HPDE6-E6E7 (cell line): ENCODE measurements at regions not wholly inside any gene's neighbourhood (a gene's known extent, or its start where the extent isn't known, plus 50 kb on each side); places are given as distances from the start of the nearest gene placed in this dataset.
"Not testable (repeated sequence)": the region's sequence is repeated elsewhere in the genome, so short reads cannot be mapped to it uniquely, and the experiment has no call there.

Experiments
- DNase-seq: peaks from one replicate; pipeline ENCODE4 v3.0.0; 2011; ENCODE audit warnings: missing footprints; ENCODE audit errors: extremely low spot score

DNA sequence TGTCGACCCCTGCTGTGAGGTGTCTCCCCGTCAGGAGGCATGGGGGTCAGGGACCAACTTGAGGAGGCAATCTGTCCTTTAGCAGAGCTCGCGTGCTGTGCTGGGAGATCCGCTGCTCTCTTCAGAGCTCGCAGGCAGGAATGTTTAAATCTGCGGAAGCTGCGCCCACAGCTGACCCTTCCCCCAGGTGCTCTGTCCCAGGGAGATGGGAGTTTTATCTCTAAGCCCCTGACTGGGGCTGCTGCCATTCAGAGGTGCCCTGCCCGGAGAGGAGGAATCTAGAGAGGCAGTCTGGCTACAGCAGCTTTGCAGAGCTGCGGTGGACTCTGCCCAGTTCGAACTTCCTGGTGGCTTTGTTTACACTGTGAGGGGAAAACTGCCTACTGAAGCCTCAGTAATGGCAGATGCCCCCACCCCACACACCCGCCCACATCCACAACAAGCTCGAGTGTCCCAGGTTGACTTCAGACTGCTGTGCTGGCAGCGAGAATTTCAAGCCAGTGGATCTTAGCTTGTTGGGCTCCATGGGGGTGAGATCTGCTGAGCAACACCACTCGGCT, 133.1 kb downstream of the CENPC start:
- not testable (repeated sequence) for DNase-seq

DNA sequence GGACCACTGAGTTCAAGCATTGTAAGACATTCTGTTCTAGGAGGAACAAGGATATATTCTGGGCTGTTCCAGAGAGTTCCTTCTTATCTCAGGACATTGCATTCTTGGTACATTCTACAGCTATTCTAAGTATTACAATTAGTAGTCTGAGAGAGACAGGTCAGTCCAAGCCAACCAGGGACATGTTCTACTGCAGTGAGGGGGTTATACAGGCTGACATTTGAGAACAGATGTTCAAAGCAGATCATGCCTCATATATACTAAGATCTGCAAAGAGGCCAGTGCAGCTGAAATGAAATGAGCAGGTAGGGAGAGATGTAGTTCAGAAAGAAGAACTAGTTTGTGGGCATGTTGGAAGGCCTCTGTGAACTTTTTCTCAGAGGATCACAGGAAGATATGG, 142.0 kb downstream of the CENPC start:
- no peak for DNase-seq

DNA sequence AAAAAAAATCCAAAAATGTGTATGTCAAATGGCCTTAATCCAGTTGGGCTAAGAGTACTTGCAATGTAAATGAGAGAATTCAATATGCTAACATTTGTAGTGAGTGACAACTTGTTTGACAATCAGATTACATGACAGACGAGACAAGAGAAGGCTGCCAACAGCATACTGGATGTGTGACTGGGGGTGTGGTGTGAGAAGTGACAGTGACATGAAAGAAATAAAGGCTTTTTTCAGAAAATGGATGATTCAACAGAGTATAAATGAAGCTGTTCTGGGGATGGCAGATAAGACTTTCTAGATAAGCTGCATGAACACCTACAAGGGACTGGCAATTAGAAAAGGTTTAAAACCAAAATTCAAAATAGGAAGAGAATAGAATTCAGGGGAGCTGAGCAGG, 143.4 kb downstream of the CENPC start:
- DNase-seq, result no peak

DNA sequence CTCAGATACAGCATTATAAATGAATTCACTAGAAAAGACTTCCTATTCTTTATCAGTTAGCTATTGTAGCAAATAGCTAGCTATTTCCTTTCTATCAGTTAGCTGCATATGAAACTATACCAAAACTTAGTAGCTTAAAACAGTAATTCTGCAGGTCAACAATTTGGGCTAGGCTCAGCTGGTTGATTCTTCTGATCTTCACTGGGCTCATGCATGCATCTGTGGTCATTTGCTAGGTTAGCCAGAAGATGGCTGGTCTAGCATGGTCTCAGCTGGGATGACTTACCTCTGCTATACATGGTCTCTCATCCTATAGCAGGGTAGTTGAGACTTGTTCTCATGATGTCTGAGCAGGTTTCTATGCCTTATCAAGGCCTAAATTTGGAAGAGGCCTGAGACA, 147.4 kb downstream of the CENPC start:
- DNase-seq, result no peak

DNA sequence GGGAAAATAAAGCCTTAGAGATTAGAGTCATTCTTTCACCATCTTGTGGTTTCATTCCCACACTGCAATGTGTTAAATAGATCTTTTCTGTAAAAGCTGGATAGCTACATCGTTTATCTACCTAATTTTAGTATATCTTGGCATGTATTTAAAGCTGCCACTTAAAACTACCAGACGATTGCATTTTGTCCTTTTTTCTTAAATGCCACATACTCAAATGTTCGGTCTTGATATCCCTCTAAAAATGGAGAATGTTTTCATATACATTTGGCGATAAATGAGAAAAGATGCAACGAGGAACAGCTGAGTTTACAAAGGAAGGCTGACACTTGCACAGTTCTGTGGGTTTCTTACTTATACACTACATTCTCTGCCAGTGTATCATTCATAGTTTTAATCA, 148.3 kb downstream of the CENPC start:
- no peak for DNase-seq

DNA sequence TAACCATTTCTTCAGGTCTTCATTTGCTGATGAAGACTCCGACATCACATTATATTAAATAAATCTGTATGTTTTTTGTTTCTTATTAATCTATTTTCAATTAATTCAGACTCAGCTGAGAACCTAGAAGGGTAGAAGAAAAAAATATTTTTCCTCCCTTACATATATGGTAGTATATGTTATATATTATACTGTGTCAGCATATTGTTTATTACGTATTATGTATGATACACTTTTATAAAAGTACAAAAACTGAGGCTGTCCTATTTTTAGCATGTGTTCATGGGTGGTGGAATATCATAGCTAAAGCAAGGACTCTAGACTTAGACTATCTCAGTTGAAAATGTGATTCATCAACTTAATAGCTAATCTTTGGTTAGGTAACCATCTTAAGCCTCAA, 149.3 kb downstream of the CENPC start:
- no peak for DNase-seq

DNA sequence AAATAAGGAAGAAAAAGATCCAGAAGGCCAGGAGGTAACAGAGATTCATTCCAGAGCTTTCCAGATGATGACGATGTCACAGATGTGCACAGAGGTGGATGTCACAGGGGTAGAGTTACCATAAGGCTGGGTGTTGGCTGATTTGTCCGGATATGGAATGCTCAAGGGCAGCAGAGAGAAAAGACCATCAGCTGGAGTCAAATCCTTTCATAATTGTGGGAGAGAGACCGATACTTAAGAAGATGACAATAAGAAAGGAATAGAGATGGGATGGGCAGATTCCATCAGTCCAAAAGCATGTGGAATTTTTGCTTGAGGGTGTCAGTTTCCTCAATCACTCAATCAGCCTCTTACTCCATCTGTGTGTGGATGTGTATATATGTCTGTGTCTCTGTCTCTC, 150.4 kb downstream of the CENPC start:
- DNase-seq, result no peak

DNA sequence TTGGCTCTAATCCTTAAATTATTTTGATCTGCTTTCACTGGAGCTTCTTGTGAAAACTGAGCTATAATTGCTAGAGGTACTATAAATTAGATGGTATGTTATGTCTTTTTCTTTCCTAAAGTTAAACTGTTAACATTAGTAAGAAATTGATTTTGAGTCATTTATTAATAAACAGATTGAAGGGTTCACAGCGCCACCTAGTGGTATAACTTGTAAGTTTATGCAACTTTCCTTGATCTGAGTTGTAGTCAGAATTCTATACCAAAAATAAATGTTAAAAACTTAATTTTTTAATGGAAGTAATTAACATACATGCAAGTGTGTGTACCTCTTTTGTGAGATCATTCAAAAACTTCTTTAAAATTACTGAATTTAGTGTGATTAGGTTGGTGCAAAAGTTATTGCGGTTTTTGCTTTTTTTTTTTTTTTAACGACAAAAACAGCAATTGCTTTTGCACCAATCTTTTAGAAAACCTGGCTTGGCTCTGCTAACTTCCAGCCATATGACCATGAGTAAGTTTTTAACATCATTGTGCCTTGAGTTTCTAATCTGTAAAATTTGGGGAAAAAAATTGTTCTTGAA, 151.5 kb downstream of the CENPC start:
- no peak for DNase-seq

DNA sequence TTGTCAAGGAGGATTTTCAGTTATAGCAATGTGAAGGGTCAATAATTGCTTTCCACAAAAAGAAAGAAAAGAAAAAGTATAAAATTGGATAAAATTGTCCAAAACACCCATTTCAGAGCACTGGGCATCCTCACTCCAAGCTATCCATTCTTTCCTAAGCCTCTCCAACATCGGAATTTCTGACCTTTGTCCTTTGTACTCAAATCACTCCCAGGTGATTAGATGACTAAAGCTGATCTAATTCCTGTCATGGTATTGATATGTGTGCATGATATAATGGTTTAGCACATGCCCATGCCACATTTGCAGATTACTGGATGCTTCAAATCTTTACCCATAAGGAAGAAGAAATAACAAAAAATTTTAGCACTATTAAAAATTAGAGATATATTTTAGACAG, 152.3 kb downstream of the CENPC start:
- no peak for DNase-seq

DNA sequence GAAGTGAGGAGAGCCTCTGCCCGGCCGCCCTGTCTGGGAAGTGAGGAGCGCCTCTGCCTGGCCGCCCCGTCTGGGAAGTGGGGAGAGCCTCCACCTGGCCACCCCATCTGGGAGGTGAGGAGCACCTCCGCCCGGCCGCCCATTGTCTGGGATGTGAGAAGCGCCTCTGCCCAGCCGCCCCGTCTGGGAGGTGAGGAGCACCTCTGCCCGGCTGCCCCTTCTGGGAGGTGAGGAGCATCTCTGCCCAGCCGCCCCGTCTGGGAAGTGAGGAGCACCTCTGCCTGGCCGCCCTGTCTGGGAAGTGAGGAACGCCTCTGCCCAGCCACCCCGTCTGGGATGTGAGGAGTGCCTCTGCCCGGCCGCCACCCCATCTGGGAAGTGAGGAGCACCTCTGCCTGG, 163.9 kb downstream of the CENPC start:
- DNase-seq, result not testable (repeated sequence)

DNA sequence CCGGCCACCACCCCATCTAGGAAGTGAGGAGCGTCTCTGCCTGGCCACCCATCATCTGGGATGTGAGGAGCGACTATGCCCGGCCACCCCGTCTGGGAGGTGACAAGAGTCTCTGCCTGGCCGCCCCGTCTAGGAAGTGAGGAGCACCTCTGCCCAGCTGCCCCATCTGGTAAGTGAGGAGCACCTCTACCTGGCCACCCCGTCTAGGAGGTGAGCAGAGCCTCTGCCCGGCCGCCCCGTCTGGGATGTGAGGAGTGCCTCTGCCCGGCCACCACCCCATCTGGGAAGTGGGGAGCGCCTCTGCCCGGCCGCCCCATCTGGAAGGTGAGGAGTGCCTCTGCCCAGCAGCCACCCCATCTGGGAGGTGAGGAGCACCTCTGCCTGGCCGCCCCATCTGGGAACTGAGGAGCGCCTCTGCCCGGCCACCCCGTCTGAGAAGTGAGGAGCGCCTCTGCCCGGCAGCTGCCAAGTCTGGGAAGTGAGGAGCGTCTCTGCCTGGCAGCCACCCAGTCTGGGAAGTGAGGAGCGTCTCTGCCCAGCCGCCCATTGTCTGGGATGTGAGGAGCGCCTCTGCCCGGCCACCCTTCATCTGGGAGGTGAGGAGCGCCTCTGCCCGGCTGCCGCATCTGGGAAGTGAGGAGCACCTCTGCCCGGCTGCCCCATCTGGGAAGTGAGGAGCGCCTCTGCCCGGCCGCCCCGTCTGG, 164.4 kb downstream of the CENPC start:
- not testable (repeated sequence) for DNase-seq

DNA sequence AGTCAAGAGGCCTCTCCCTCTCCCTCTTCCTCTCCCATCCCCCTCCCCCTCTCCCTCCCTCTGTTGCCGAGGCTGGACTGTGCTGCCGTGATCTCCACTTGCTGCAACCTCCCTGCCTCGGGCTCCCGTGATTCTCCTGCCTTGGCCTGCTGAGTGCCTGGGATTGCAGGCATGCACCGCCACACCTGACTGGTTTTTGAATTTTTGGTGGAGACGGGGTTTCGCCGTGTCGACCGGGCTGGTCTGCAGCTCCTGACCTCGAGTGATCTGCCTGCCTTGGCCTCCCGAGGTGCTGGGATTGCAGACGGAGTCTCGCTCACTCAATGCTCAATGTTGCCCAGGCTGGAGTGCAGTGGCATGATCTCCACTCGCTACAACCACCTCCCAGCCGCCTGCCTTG, 165.1 kb downstream of the CENPC start:
- no peak for DNase-seq

DNA sequence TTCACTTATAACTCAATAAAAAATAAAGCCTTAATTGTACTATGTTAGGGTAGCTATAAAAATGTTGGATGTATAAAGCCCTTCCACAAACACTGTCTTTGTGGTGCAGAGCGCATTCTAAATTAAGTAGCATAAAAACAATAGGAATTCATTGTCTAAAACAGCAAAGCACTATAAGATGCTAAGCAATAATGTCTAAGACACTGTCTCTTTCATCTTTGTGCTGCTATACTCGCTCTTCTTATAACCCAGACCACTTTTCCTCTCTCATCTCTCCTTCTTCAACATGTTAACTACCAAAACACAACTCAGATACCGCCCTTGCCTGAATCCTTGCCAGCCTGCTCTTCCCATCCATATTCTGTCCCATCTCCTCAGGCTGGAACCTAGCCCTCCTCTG, 170.0 kb downstream of the CENPC start:
- DNase-seq, result no peak

DNA sequence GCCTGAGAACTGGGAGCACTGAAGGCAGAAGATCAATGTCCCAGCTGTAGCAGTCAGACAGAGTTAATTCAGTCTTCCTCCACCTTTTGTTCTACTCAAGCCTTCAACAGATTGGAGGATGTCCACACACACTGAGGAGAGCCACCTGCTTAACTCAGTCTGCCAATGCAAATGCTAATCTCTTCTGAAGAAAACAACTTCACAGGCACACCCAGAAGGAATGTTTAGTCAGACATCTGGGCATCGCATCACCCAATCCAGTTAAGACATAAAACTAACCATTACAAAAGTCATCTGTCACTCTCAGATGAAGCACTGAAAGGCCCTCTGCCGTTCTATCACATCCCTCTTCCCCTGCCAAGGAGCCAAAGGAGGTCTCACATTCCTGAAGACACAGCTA, 173.7 kb downstream of the CENPC start:
- DNase-seq, result no peak

DNA sequence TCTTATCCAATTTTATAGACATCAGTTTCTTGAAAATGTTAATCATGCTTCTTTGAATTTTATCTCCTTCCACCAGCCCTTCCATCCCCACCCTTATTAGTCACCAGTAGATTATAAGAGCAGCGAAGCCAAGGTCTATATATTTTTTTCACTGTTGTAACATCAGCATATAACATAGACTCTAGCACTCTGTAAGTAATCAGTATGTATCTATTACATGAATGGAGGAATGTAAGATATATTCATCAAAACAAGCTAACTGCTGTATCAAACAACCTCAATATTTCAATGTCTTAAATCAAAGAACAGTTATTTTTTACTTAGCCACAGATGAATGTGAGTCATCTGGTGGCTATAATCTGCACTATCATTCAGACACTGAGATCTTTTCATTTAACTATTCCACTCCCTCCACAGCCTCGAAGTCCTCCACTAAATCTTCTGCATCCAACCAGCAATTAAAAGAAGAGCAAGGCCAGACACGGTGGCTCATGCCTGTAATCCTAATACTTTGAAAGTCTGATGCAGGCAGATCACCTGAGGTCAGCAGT, 178.9 kb downstream of the CENPC start:
- DNase-seq, result peak; percentile 5

DNA sequence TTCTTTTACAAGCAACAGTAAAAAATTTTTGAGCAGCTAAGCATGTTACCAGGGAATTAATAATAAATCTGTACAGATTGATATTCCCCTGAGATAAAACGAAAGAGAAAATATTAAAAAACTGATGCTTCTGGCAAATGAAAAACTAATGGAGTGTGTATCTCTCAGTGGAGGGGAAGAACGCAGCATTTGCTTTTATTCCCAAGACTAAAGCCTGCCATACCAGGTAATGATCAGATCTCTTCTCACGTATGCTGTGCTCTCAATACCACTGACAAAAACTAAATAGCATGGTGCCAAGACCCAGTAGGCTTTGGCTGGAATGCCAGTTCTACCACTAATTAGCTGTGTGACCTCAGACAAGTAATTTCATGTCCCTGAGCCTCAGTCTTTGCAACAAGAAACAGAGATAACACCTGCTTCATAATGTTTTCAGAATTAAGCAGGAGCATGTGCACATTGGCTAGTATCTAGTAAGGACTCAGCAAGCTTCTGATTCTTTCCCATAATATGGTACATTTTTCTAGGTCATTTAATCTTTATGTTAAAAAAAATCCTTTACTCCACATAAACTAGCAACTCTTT, 179.6 kb downstream of the CENPC start:
- no peak for DNase-seq

DNA sequence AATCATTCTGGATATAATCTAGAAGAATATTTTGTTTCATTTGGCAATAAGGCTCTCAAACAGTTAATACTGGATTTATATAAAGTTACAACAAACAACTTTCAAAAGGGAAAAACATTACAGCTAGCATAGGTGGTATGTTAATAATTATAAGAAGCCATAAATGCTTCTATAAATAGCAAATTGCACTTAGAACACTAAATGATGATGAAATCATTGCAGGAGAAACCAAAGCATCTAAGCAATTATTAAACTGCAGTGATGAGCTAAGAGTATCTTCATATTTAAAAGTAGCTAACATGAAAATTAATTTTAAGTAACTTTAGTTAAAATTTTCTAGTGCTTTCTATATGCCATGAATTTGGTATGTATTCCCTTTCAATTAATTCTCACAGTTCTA, 189.5 kb downstream of the CENPC start:
- DNase-seq, result no peak

DNA sequence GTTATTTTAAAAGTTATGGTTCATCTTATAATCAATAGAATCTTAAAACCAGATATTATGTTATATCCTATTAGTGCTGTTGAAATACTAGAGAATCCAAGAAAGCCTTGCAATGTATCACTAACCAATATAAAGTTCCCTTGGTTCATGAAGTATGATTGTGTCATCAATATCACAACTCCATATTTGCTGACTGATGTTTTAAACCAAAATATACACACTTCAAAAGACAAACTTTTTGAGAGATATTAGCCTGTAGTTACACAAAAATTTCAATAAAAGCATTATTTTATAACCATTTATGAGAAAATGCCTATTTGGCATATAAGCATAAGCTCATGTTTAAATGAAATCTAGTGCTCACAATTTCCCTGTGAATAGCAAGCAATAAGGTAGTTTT, 198.6 kb downstream of the CENPC start:
- DNase-seq, result no peak

DNA sequence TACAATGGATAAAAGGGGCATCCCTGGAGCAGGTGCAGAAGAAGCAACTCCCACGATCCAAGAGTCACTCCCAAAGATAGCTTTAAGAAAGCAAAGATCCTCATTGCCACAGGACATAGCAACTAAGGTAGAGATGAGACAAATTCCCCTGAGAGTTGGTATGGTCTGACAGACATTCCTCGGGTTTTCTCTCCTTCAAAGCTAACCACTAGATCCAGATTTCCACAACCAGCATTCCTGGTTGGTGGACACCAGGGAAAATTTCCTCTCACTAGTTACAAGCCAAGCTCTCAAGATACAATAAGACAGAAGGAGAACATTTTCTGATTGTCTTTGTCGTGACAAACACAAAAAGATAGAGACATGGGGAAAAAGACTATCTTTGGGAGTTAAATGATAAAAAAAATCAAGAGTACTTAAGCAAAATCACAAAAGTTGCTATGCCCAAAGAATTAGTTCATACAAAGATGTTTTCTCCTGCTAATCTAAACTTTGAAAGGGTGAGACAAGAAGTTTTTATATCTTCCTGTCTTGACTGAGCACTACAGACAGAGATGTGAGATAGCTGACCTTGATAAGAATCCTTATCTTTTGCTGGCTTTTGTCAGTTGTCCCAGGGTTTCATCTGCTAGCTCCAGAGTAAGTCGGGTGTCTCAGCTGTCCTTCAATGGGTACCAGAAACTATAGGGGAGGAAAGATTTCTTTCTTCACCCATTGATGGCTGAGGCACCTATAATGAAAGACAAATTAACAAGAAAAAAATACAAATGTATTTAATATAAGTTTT, 200.5 kb downstream of the CENPC start:
- no peak for DNase-seq

DNA sequence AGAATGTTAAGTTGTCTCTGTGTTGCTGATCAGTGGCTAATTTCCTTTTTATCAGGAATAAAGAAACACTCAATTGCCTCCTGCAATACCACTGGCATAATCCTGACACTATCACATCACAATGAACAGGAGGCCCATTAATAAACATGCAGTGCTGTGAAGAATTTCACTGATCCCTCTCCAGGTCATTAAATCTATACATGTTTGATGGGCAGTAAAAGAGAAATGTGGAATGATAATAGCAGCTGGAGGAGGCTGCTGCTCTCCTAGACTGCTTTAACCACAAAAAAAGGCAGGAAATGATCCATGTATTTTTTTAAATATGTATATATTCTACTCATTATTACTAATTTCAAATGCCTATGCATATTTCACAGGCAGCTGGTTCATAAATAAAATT, 202.1 kb downstream of the CENPC start:
- no peak for DNase-seq

DNA sequence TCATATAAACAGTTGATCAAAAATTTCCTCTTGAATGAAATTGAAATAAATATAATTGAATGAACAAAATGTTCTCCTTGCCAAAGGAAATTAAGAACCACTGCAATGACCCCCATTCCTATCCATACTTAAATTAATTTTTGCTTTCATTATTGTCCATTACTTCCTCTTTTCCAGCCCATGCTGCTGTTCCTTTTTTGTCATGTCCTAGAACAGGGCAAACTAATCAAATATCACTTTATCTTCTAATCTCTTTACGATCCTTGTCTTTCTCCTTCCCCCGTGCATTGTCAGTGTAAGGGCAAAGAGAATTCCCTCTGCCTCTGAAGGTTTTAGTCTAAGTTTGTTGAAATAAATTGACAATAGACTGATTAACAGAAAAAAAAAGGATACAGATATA, 203.0 kb downstream of the CENPC start:
- DNase-seq, result no peak

DNA sequence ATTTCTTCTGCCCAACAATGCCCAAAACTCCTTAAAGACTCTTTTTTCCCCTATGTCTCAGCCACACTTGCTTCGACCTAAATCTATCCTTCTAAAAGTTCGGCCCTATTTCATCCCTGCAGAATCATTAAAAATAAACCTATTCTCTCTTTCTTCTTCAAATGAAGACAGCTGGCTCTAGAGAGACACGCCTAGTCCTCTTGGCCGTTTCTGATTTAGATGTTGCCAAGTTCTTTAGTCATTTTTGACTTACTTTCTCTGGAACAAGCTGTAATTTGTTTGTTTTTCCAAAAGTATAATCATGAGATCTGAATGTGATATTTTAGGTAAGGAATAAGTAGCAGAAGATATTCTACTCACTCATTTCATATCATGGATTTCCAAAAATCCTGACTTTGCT, 211.6 kb downstream of the CENPC start:
- no peak for DNase-seq
